B cell (primary cell): ENCODE measurements at regions not wholly inside any gene's neighbourhood (a gene's known extent, or its start where the extent isn't known, plus 50 kb on each side); places are given as distances from the start of the nearest gene placed in this dataset.

Experiments
- EZH2 ChIP-seq: IDR thresholded peaks from 2 replicates; pipeline ENCODE4 v1.6.1; 2012; ENCODE audit warnings: borderline replicate concordance, low read depth, mild to moderate bottlenecking, moderate library complexity, low read length; ENCODE audit not compliant: insufficient read depth, poor library complexity, severe bottlenecking
- TF ChIP-seq, protein P1 (sequence below): fragments of 200-600 bp; IDR thresholded peaks from one replicate; pipeline ENCODE4 v1.8.0; 2022; ENCODE audit warnings: antibody characterized with exemption, mild to moderate bottlenecking

DNA sequence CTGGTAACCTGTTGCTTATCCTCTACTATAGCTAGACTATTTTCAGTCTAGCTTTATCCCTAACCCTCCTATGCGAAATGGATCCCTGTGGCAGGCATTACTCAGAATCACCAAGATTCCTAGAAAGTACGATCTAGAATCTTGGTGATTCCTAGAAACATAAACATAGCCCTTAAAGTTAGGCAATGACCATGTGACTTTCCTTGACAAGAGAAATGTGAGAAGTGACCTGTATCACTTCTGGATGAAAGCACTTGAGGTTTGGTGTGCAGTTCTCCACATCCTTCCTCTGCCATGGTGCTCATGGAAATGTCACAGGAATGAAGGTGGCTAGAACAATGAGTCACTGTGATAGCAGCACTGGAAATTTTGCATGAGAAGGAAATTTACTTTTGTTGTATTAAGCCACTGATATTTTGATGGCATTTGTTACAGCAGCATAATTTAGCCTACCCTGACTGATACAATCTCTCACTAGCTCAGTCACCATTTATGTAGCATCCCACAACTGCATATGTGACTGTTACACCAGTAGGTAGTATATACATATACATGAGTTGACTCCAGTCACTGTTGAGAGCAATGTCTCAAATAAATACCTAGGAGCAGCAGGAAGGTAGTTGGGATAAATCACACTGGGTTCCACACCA is 68.3 kb upstream of the MAPRE2 start:
- TF ChIP-seq, protein P1, sequence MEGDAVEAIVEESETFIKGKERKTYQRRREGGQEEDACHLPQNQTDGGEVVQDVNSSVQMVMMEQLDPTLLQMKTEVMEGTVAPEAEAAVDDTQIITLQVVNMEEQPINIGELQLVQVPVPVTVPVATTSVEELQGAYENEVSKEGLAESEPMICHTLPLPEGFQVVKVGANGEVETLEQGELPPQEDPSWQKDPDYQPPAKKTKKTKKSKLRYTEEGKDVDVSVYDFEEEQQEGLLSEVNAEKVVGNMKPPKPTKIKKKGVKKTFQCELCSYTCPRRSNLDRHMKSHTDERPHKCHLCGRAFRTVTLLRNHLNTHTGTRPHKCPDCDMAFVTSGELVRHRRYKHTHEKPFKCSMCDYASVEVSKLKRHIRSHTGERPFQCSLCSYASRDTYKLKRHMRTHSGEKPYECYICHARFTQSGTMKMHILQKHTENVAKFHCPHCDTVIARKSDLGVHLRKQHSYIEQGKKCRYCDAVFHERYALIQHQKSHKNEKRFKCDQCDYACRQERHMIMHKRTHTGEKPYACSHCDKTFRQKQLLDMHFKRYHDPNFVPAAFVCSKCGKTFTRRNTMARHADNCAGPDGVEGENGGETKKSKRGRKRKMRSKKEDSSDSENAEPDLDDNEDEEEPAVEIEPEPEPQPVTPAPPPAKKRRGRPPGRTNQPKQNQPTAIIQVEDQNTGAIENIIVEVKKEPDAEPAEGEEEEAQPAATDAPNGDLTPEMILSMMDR: no peak
- no peak for TF ChIP-seq EZH2
